ENCODE measurements at regions not wholly inside any gene's neighbourhood (a gene's known extent, or its start where the extent isn't known, plus 50 kb on each side); places are given as distances from the start of the nearest gene placed in this dataset.

GRCh38 chrX:102029026-102029425 lies 96.5 kb upstream of the TCEAL2 start:
- no peaks in the 10 kb centered on the region for H3K4me1 Mint-ChIP-seq
- DNase-seq (ENCODE audit: low read depth, low spot score) = no peak
- no peak overlapping the region for H3K4me3 Mint-ChIP-seq
- peaks cover 17% of the 10 kb centered on the region for H3K9me3 Mint-ChIP-seq
- H3K27me3 Mint-ChIP-seq (ENCODE audit: low read depth) = no peaks in the 10 kb centered on the region
- H3K36me3 Mint-ChIP-seq (ENCODE audit: low read depth) = peaks cover 11% of the 10 kb centered on the region
- no peak for TF ChIP-seq CTCF (conservative IDR thresholded peaks at IDR 0.05)
- no peak overlapping the region for H3K27ac Mint-ChIP-seq (ENCODE audit: unreplicated experiment)

- H3K4me3 Mint-ChIP-seq = no peak overlapping the region
- no peaks in the 10 kb centered on the region for H3K4me1 Mint-ChIP-seq
- no peak overlapping the region for H3K27ac Mint-ChIP-seq (ENCODE audit: unreplicated experiment)
- peaks cover 21% of the 10 kb centered on the region for H3K9me3 Mint-ChIP-seq
- H3K27me3 Mint-ChIP-seq (ENCODE audit: low read depth) = no peaks in the 10 kb centered on the region
- no peak for TF ChIP-seq CTCF (conservative IDR thresholded peaks at IDR 0.05)
- DNase-seq (ENCODE audit: low read depth, low spot score) = no peak
- H3K36me3 Mint-ChIP-seq (ENCODE audit: low read depth) = peaks cover 3% of the 10 kb centered on the region
Measured at GRCh38 chrX:102018208-102018607, 86.4 kb upstream of the ZMAT1 start.

- no peak for TF ChIP-seq CTCF (conservative IDR thresholded peaks at IDR 0.05)
- Mint-ChIP-seq H3K4me1 (no peaks in the 10 kb centered on the region), H3K9me3 (peaks cover 7% of the 10 kb centered on the region), H3K27ac (ENCODE audit: unreplicated experiment) (no peak overlapping the region), H3K4me3 (no peak overlapping the region), H3K27me3 (ENCODE audit: low read depth) (peaks cover 4% of the 10 kb centered on the region), H3K36me3 (ENCODE audit: low read depth) (no peaks in the 10 kb centered on the region)
- no peak for DNase-seq (ENCODE audit: low read depth, low spot score)
Measured at GRCh38 chrX:102008901-102009300, 77.1 kb upstream of the ZMAT1 start.

- no peak for TF ChIP-seq CTCF (conservative IDR thresholded peaks at IDR 0.05)
- Mint-ChIP-seq H3K27me3 (ENCODE audit: low read depth) (peaks cover 6% of the 10 kb centered on the region), H3K4me1 (no peaks in the 10 kb centered on the region), H3K27ac (ENCODE audit: unreplicated experiment) (no peak overlapping the region), H3K36me3 (ENCODE audit: low read depth) (no peaks in the 10 kb centered on the region), H3K4me3 (no peak overlapping the region), H3K9me3 (peaks cover 12% of the 10 kb centered on the region)
- DNase-seq (ENCODE audit: low read depth, low spot score) = no peak
Measured at GRCh38 chrX:101999644-102000539, 68.1 kb upstream of the ZMAT1 start.

- Mint-ChIP-seq H3K4me3 (no peak overlapping the region), H3K36me3 (ENCODE audit: low read depth) (peaks cover 3% of the 10 kb centered on the region), H3K9me3 (peaks cover 4% of the 10 kb centered on the region), H3K27ac (ENCODE audit: unreplicated experiment) (no peak overlapping the region), H3K4me1 (no peaks in the 10 kb centered on the region), H3K27me3 (ENCODE audit: low read depth) (no peaks in the 10 kb centered on the region)
- TF ChIP-seq CTCF (conservative IDR thresholded peaks at IDR 0.05) = no peak
- no peak for DNase-seq (ENCODE audit: low read depth, low spot score)
Measured at GRCh38 chrX:101993335-101993734, 61.5 kb upstream of the ZMAT1 start.

Measured in neural crest cell (in vitro differentiated cells).